Naive thymus-derived CD8-positive, alpha-beta T cell (primary cell): ENCODE measurements at regions not wholly inside any gene's neighbourhood (a gene's known extent, or its start where the extent isn't known, plus 50 kb on each side); places are given as distances from the start of the nearest gene placed in this dataset.
A peak's percentile ranks its signal among the peaks of the same experiment; 100 is the strongest.

Experiments used
- ATAC-seq, 2 donors: fragments of 150-1000 bp; cut with Tn5 transposase in 1 of 2; sonication (Bioruptor Pico), chemical (Tn5 transposase) in 1 of 2; 1 replicate in 1 of 2; 2 replicates in 1 of 2; pipeline ENCODE4 v1.10.0; 2021; ENCODE audit warnings: mild to moderate bottlenecking in 2 of 2, moderate library complexity in 2 of 2
- POLR2A ChIA-PET: fragments of 350-600 bp; sonication (Branson Sonifier 250); formaldehyde crosslinking; loops from one replicate; lab custom pipeline; 2021; ENCODE audit warnings: antibody characterized with exemption; lab: Charles Lee
- DNase-seq, 10 donors: peaks; one replicate each; pipeline versions ENCODE4 v3.0.0 to v3.0.0-alpha.2; 2020 to 2022
- H3K27ac Mint-ChIP-seq, 10 donors: one replicate each; pipeline ENCODE4 v1.8.0; 2020 to 2022; ENCODE audit warnings: mild to moderate bottlenecking in 10 of 10, mixed read lengths in 10 of 10, moderate library complexity in 4 of 10, inconsistent platforms in 1 of 10
- H3K27me3 Mint-ChIP-seq, 5 donors: one replicate each; pipeline ENCODE4 v1.8.0; 2021 to 2022; ENCODE audit warnings: mixed read lengths in 5 of 5
- H3K36me3 Mint-ChIP-seq, 3 donors: one replicate each; pipeline ENCODE4 v1.8.0; 2020 to 2022; ENCODE audit warnings: mixed read lengths in 3 of 3, mild to moderate bottlenecking in 2 of 3, inconsistent platforms in 1 of 3
- H3K4me1 Mint-ChIP-seq, 4 donors: one replicate each; pipeline ENCODE4 v1.8.0; 2021 to 2022; ENCODE audit warnings: mixed read lengths in 4 of 4
- H3K4me3 Mint-ChIP-seq, 10 donors: one replicate each; pipeline ENCODE4 v1.8.0; 2020 to 2022; ENCODE audit warnings: mild to moderate bottlenecking in 10 of 10, mixed read lengths in 10 of 10, moderate library complexity in 6 of 10, inconsistent platforms in 1 of 10
- H3K9me3 Mint-ChIP-seq, 9 donors: one replicate each; pipeline ENCODE4 v1.8.0; 2020 to 2022; ENCODE audit warnings: mixed read lengths in 9 of 9, mild to moderate bottlenecking in 3 of 9, inconsistent platforms in 1 of 9, moderate library complexity in 1 of 9

DNA sequence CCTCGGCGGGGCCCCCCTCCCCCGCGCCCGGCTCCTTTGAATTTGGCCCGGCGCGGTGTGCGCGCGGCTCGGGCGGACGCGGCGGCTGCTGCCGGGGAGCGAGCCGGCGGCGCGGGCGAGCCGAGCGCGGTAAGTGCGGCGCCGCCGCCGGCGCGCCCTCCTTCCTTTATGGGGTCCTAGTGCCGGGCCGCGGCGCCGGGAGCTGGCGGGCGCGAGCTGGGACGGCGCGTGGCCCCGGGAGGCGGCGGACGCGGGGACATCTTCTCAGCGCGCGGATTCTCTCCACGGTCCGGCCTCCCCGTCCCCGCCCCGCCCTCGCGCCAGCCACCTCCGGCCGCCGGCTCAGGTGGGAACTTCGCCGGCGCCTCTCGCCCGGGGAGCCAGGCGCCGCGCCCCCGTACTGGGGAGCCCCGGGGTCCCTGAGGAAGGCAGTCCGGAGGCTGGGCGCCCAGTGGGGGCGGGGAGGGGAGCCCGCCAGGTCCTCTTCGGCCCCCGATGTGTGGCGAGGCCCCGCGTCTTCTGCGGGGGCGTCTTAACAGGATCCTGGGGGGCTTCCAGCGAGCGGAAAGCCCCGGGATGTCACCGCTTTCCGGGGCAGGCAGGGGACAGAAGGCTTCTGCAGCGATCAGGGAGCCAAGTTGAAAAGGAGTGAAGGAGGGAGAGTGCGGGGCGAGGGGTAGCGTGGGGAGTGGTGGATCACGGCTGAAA is 98.4 kb upstream of the TENM3 start:
- H3K36me3 Mint-ChIP-seq: peaks cover 0 to 7% (median 0%) of the 10 kb centered on the region in 3 donors
- POLR2A ChIA-PET: no interaction called here
- H3K4me3 Mint-ChIP-seq: peak overlapping the region; percentile 40 to 78 (median 64)
- no peak overlapping the region for H3K27ac Mint-ChIP-seq
- peaks cover 46 to 78% (median 53%) of the 10 kb centered on the region in 5 donors for H3K27me3 Mint-ChIP-seq
- ATAC-seq (no peak), DNase-seq (no peak)
- peaks cover 4 to 23% (median 16%) of the 10 kb centered on the region in 4 donors for H3K4me1 Mint-ChIP-seq
- H3K9me3 Mint-ChIP-seq: peaks cover 0 to 9% (median 0%) of the 10 kb centered on the region in 9 donors

DNA sequence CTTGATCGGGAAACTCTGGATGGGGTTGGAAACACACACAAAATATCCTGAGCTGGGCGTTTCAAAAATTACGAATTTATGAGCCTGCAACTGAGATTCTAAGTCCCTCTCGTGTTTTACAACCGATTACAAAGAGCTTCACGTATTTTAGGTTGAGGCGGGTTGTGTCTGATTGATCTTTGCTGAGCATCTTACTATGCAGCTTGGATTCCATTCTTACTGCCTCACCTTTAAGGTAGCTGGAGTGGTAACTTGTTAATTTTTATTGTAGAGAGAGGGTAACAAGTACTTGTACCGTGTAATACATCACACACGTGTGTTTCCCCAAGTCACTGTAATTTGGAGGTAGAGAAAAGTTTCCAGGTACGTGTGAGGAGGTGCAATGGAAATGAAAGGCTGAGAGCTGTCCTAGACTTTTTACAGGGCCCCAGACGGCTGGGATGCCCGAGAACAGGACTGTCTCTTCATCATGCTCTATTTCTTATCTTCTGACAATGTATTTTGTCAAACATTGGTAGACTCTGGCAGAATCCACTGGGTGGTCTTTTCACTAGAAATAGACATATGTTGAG is 97.8 kb upstream of the TENM3 start:
- Mint-ChIP-seq H3K27ac (no peak overlapping the region), H3K9me3 (peaks cover 0 to 9% (median 0%) of the 10 kb centered on the region in 9 donors), H3K4me1 (peaks cover 4 to 23% (median 16%) of the 10 kb centered on the region in 4 donors)

DNA sequence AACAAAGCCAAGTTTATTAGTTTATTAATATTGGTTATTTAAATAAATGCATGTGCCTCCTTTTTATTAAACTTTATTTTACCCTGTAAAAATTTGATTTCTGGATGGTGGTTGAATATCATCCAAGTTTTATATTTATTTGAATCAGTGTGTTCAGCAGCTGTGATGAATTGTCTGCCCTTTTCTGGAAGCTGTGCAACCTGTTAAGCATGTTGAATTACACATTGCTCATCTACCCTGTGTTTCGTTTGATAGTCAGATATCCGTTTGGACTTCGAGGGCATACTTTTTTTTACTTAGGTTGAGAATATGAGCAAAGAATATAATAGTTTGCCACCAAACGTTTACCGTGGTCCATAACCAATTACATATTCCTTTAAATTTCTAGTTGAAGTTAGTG is 95.8 kb upstream of the TENM3 start:
- Mint-ChIP-seq H3K9me3 (peaks cover 0 to 9% (median 0%) of the 10 kb centered on the region in 9 donors), H3K4me1 (peaks cover 4 to 20% (median 16%) of the 10 kb centered on the region in 4 donors), H3K4me3 (no peak overlapping the region), H3K36me3 (peaks cover 0 to 7% (median 0%) of the 10 kb centered on the region in 3 donors), H3K27me3 (peaks cover 33 to 69% (median 42%) of the 10 kb centered on the region in 5 donors), H3K27ac (no peak overlapping the region)
- POLR2A ChIA-PET: no interaction called here
- ATAC-seq (no peak), DNase-seq (no peak)

More for the DNA sequence above, 97.8 kb upstream of the TENM3 start:
- Mint-ChIP-seq H3K27me3 (peaks cover 44 to 78% (median 53%) of the 10 kb centered on the region in 5 donors), H3K4me3 (peak overlapping the region; percentile 40 to 78 (median 64)), H3K36me3 (peaks cover 0 to 7% (median 0%) of the 10 kb centered on the region in 3 donors)
- POLR2A ChIA-PET: no interaction called here
- ATAC-seq (no peak), DNase-seq (no peak)

DNA sequence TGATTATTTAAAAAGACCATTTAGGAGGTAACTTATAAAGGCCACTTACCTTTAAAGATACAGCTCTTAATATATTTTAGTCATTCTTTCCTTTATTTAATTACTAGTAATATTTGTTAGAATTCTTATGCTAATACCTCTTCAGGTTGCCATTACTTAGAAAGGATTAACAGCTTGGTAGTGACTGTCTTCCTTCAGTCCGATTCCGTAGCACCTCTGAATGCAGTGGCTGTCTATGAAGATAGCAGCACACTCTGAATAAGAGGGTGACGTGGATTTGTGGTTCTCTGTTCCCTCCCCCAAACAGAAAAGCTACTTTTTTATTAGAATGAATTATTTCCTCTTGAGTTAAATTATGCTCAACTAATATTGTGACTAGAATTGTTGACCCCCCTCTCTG is 92.6 kb upstream of the TENM3 start:
- Mint-ChIP-seq H3K4me3 (no peak overlapping the region), H3K27me3 (peaks cover 12 to 45% (median 19%) of the 10 kb centered on the region in 5 donors), H3K36me3 (no peaks in the 10 kb centered on the region), H3K27ac (no peak overlapping the region), H3K4me1 (no peaks in the 10 kb centered on the region), H3K9me3 (no peaks in the 10 kb centered on the region)
- DNase-seq (no peak), ATAC-seq (no peak)
- POLR2A ChIA-PET: no interaction called here

DNA sequence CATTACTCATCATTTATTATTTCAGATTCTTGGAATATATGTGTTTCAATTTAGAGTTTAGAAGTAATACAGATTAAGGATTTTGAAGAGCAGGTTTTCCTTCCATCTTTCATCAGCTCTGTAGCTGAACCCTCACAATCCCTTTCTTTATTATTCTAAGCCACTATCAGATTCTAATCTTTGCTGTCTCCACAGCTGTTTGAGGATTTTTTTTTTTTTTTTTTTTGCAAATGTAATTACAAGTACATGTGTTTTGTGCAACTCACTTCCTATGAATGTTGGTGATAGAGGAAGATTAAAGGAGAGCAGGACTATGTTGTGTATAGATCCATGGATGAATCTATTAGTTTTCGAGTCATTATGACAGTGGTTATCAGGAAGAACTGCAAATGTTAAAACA is 87.4 kb upstream of the TENM3 start:
- POLR2A ChIA-PET: no interaction called here

DNA sequence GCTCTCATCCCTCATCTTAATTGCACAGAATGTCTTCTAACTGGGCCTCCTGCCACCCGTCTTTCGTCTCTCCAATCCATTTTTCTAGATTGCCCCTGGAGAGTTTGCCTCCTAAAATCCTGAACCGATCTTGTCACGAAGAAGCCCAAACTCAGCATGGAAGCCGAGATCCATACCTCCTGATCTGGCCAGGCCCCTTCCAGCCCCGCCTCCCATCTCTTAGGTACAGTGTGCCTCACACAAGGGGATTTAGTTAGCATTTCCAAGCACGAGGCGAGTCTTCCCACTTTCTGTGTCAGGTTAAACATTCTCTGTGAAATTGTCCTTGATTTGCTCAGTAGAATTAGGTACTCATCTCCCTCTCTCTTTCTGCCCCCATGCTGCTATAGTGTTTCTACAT is 80.0 kb upstream of the TENM3 start:
- DNase-seq: no peak

More for the DNA sequence above, 87.4 kb upstream of the TENM3 start:
- no peaks in the 10 kb centered on the region for H3K36me3 Mint-ChIP-seq
- ATAC-seq (no peak), DNase-seq (no peak)
- H3K27ac Mint-ChIP-seq: no peak overlapping the region
- H3K4me3 Mint-ChIP-seq: no peak overlapping the region
- H3K27me3 Mint-ChIP-seq: peaks cover 4 to 24% (median 6%) of the 10 kb centered on the region in 5 donors
- H3K9me3 Mint-ChIP-seq: peaks cover 0 to 5% (median 0%) of the 10 kb centered on the region in 9 donors
- H3K4me1 Mint-ChIP-seq: no peaks in the 10 kb centered on the region

DNA sequence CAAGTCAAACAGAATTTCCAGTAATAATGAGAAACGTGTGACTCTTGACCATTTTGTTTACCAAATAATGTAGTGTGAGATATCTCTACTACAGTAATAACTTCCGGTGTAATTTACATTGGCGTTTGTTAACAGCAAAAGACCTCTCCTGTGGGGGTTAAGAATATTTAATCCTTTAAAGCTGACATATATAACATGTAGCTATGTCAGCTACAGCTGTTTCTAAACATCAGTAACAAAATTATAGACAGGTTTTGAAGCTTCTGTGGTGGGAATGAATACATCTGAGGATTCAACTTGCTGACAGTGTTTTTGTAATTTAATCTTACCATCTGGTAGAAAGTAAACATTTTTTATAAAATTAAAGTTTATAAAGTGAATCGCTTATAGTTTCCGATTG is 73.6 kb upstream of the TENM3 start:
- no peak for ATAC-seq
- DNase-seq: no peak
- H3K9me3 Mint-ChIP-seq: no peaks in the 10 kb centered on the region
- POLR2A ChIA-PET: no interaction called here
- H3K27me3 Mint-ChIP-seq: no peaks in the 10 kb centered on the region
- no peaks in the 10 kb centered on the region for H3K36me3 Mint-ChIP-seq
- no peaks in the 10 kb centered on the region for H3K4me1 Mint-ChIP-seq
- H3K4me3 Mint-ChIP-seq: no peak overlapping the region
- no peak overlapping the region for H3K27ac Mint-ChIP-seq

More for the DNA sequence above, 80.0 kb upstream of the TENM3 start:
- no peak overlapping the region for H3K27ac Mint-ChIP-seq
- peaks cover 0 to 8% (median under 1%) of the 10 kb centered on the region in 5 donors for H3K27me3 Mint-ChIP-seq
- no peak overlapping the region for H3K4me3 Mint-ChIP-seq
- H3K4me1 Mint-ChIP-seq: no peaks in the 10 kb centered on the region
- H3K36me3 Mint-ChIP-seq: no peaks in the 10 kb centered on the region
- H3K9me3 Mint-ChIP-seq: peaks cover 0 to 8% (median 0%) of the 10 kb centered on the region in 9 donors
- ATAC-seq: no peak
- POLR2A ChIA-PET: no interaction called here

DNA sequence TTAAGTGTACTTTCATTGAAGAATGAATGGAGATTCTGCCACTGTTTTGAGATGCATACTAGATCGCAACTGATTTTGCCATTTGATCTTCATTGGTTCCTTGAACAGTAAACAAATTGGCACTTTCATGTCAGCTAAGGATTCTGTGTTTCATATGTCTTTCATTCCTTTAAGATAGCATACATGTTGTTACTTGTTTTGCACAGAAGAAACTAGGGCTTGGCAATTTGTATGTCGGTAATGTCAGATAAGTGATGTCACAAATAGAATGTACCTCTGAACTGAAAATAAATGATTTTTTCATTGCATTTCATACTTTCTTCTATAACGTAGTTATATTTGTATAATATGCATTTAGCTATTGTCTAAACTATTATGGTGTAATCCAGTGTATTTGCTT is 73.2 kb upstream of the TENM3 start:
- Mint-ChIP-seq H3K9me3 (no peaks in the 10 kb centered on the region), H3K36me3 (no peaks in the 10 kb centered on the region), H3K4me3 (no peak overlapping the region), H3K4me1 (no peaks in the 10 kb centered on the region), H3K27me3 (no peaks in the 10 kb centered on the region), H3K27ac (no peak overlapping the region)
- ATAC-seq (no peak), DNase-seq (no peak)
- POLR2A ChIA-PET: no interaction called here

DNA sequence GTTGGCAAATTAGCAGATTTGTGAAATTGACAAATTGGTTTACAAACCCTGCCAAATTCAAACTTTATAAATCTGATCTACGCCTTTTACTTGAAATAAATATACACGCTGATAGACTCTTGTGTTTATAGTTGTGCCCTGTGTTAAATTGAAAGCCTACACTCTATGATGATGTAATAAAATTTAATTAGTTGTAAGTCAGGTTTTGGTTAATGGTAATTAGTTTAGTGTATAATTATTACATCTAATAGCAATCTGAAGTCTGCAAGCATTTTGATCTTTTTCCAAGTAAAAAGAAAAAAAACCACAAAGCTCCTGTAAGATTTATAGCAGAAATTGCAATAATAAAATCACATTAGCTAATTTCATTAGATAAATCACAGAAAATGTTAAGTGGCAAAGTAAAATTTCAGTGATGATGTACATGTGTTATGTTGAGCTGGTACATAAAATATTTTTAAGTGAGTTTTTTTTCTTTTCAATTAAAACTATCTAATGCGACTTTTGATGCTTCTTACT is 72.7 kb upstream of the TENM3 start:
- DNase-seq (no peak), ATAC-seq (no peak)
- Mint-ChIP-seq H3K4me3 (no peak overlapping the region), H3K27ac (no peak overlapping the region), H3K27me3 (no peaks in the 10 kb centered on the region), H3K4me1 (no peaks in the 10 kb centered on the region), H3K9me3 (no peaks in the 10 kb centered on the region), H3K36me3 (no peaks in the 10 kb centered on the region)
- POLR2A ChIA-PET: no interaction called here

DNA sequence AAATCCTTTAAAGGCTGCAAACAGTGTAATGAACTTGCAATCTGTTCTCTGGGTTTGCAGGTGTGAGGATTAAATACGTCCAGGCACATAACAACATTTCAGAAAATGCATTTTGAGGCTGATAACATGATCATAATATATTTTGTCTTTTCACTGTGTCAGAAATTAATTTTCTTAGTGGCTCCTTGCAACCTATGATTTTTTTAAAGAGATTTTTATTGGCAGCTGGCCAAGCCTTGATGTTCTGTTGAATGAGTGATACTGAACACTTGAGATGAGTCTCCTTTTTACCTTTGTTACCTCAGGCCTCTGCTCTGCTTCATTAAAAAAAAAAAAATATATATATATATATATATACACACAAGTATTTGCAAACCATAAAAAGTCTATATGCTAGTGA is 68.2 kb upstream of the TENM3 start:
- ATAC-seq: no peak
- H3K4me3 Mint-ChIP-seq: no peak overlapping the region
- no peaks in the 10 kb centered on the region for H3K36me3 Mint-ChIP-seq
- no peak overlapping the region for H3K27ac Mint-ChIP-seq
- no peaks in the 10 kb centered on the region for H3K4me1 Mint-ChIP-seq
- peaks cover 0 to 1% (median 0%) of the 10 kb centered on the region in 9 donors for H3K9me3 Mint-ChIP-seq
- DNase-seq: no peak
- POLR2A ChIA-PET: no interaction called here
- no peaks in the 10 kb centered on the region for H3K27me3 Mint-ChIP-seq

DNA sequence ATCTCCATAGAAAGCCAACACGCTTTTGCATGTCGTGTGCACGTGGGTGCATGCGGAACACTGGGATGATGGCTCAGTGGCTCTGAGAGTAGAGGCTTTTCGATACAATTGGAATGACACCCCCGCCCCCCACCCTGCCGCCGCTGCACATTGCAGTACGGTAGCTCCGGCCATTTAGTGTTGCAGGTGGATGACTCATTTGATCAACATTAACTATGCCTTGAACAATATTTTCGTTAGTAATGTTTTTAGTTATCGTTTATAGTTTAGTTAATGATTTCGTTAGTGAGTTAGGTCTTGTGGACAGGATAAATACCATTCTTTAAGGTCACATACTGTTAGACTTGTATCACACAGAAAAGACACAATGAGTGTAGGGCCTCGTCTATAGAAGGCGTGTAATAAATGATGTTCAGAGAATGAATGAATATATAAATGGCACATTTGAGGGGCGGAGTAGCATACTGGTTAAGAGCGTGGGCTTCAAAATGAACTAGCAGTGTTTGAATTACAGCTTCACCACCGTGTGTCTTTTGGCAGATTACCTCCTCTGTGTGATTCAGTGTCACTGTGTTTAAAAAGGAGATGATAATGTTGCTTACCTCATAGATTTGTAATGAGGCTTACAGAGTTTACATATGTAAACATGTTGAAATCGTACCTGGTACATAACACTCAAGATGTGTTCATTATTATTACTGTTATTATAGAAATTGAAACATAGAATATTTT is 67.2 kb upstream of the TENM3 start:
- Mint-ChIP-seq H3K9me3 (peaks cover 0 to 1% (median 0%) of the 10 kb centered on the region in 9 donors), H3K4me3 (no peak overlapping the region), H3K36me3 (no peaks in the 10 kb centered on the region), H3K4me1 (no peaks in the 10 kb centered on the region), H3K27me3 (no peaks in the 10 kb centered on the region), H3K27ac (no peak overlapping the region)
- DNase-seq (no peak), ATAC-seq (no peak)
- POLR2A ChIA-PET: no interaction called here

DNA sequence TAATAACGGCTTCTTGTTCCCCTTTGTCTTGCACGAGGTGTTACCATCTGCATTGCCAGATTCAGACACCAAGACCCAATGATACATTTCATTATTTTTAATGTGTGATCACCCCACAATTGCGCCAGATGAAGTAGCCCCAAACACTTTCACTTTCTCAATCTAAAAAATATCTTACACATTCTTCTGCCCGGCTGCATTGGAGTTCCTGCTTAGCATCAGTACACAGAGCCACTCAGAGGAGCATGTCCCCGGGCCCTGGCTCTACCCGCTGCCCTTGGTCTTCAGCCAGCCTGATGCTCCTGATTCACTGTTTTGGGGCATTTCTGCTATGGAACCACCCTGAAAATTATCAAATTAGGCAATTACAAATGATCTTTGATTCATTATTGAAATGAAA is 66.0 kb upstream of the TENM3 start:
- Mint-ChIP-seq H3K4me3 (no peak overlapping the region), H3K9me3 (peaks cover 0 to 1% (median 0%) of the 10 kb centered on the region in 9 donors), H3K36me3 (no peaks in the 10 kb centered on the region), H3K27ac (no peak overlapping the region), H3K4me1 (no peaks in the 10 kb centered on the region), H3K27me3 (no peaks in the 10 kb centered on the region)
- POLR2A ChIA-PET: no interaction called here
- ATAC-seq (no peak), DNase-seq (no peak)

DNA sequence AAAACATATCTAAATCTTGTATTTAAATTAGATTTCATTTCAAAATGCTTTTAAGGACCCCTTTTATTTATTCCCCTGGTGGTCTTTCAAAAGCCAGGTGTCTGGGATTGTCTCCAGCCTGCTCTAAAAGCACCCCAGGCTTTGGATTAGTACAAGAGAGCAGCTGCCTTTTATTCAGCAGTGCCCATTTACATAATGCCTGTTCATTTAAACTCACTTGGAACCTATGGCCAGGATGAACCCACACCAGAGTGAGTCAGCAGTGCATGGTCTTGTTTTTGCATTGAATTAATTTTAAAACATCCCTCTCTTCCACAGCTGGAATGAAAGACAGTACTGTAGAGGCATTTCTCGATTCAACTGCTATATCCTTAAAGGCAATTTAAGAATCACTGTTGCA is 64.1 kb upstream of the TENM3 start:
- no peak overlapping the region for H3K4me3 Mint-ChIP-seq
- no peak for ATAC-seq
- no peaks in the 10 kb centered on the region for H3K36me3 Mint-ChIP-seq
- DNase-seq: no peak
- no peaks in the 10 kb centered on the region for H3K4me1 Mint-ChIP-seq
- H3K9me3 Mint-ChIP-seq: peaks cover 0 to 1% (median 0%) of the 10 kb centered on the region in 9 donors
- no peaks in the 10 kb centered on the region for H3K27me3 Mint-ChIP-seq
- H3K27ac Mint-ChIP-seq: no peak overlapping the region
- POLR2A ChIA-PET: no interaction called here
